ENCODE measurements at regions not wholly inside any gene's neighbourhood (a gene's known extent, or its start where the extent isn't known, plus 50 kb on each side); places are given as distances from the start of the nearest gene placed in this dataset.
"Not testable (repeated sequence)": the region's sequence is repeated elsewhere in the genome, so short reads cannot be mapped to it uniquely, and the experiment has no call there.

GRCh38 chr1:31511848-31512615, 64.3 kb upstream of the TINAGL1 start:
- DNase-seq = no peak

GRCh38 chr1:31514117-31514516, 62.2 kb upstream of the TINAGL1 start:
- DNase-seq = no peak

- DNase-seq = no peak
Observed at GRCh38 chr1:31515056-31515775, 61.1 kb upstream of the TINAGL1 start.

GRCh38 chr1:31515936-31516335, 60.4 kb upstream of the TINAGL1 start:
- no peak for DNase-seq

GRCh38 chr1:31517301-31517700, 59.0 kb upstream of the TINAGL1 start:
- DNase-seq = no peak

GRCh38 chr1:31517986-31518385, 58.3 kb upstream of the TINAGL1 start:
- not testable (repeated sequence) for DNase-seq

DNA sequence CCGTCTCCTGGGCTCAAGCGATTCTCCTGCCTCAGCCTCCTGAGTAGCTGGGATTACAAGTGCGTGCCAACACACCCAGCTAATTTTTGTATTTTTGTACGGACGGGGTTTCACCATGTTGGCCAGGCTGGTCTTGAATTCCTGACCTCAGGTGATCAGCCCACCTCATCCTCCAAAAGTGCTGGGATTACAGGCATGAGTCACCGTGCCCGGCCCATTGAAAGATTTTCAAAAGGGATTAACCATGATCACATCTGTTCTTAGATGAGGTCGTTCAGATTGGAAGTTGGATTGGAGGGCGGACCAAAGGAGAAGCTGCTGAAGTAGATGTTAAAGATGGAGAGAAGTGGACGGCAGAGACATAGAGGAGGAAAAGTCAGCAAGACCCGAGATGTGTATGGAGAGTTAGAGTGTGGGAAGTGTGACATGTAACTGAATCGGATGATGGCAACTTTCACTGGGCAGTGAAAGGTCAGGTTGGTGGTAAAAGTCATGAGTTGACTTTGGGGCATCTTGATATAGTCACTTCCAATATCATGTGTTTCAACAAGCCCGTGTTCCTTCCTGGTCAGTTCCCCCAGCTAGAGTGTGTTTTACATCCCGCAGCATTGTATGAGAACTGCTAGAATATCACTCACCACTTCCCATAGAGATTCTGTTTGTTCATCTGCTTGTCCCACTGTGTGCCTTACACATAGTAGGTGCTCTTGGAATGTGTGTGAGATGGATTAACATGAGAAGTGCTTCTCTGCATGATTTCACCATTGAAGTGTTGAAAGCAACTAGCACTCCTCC, 54.4 kb upstream of the TINAGL1 start:
- peak in 1 of 2 donors; percentile 68 for DNase-seq

DNA sequence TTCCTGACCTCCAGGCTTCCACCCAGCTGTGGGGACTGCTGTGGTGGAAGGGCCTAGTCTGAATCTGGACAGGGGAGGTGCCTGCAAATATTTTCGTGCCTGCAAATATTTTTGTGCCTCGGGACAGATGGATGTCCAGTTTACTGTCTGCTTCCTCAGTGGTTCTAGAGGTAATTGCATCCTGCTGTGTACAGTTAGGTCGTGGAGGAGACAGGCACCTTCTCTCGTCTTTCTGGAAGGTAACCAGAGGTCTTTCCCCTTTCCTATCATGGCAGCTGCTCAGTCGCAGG, 53.8 kb upstream of the TINAGL1 start:
- peak in 1 of 2 donors; percentile 8 for DNase-seq

DNA sequence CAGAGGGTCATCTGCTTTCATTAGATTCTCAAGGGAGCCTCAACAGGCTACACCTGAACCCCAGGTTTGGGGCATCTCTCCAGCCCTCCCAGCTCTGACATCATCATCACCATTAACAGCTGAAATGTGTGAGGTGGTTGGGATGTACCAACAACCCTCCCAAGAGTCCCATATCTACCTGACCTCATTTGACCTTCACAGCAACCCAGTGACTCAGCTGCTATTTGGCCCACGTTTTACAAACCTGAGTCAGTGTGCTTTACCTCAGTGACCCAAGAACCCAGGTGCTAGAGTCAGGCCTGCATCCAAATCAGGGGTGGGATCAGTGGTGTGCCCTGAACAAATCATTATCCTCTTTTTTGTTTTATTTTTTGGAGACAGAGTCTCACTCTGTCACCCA, 53.3 kb upstream of the TINAGL1 start:
- DNase-seq = peak in 1 of 2 donors; percentile 33

GRCh38 chr1:31523769-31524168, 52.5 kb upstream of the TINAGL1 start:
- peak; percentile 93 to 100 for DNase-seq

DNA sequence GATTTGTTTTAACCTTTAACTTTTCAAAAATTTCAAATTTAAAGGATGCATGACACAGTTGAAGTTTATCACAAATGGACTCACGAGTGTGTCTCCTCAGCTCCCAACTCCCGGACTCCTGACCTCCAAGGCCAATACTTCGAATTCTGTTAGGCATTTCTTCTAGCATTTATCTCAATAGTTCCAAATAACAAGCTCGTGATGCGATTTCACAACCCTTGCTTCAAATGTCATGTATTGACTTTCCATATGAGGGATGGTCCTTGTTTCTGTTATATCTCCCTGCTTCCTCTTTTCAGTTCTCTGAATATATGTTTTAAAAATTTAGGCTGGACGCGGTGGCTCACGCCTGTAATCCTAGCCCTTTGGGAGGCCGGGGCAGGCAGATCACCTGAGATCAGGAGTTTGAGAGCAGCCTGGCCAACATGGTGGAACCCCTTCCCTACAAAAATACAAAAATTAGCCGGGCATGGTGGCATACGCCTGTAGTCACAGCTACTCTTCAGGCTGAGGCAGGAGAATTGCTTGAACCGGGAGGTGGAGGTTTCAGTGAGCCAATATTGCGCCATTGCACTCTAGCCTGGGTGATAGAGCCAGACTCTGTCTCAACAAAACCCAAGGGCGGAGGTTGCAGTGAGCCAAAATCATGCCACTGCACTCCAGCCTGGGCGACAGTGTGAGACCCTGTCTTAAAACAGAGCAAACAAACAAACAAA, 52.0 kb upstream of the TINAGL1 start:
- peak; percentile 88 to 90 for DNase-seq

Measured in inflammatory macrophage treated with lipopolysaccharide for 1 hour (primary cell).